Upper lobe of left lung (tissue), 4 donors: ENCODE measurements at regions not wholly inside any gene's neighbourhood (a gene's known extent, or its start where the extent isn't known, plus 50 kb on each side); places are given as distances from the start of the nearest gene placed in this dataset.
"Not testable (repeated sequence)": the region's sequence is repeated elsewhere in the genome, so short reads cannot be mapped to it uniquely, and the experiment has no call there.

ENCODE experiments used
- EP300 ChIP-seq, 4 donors: sonication (generic); formaldehyde crosslinking; IDR thresholded peaks; one replicate each; pipeline ENCODE4 v1.5.1; 2017; ENCODE audit warnings: antibody characterized with exemption in 4 of 4, control low read depth in 2 of 4
- POLR2A ChIP-seq, 4 donors: fragments of 450-650 bp; IDR thresholded peaks; one replicate each; pipeline ENCODE4 v1.5.1; 2016 to 2017; ENCODE audit warnings: antibody characterized with exemption in 4 of 4, mild to moderate bottlenecking in 2 of 4
- TF ChIP-seq, protein P1 (sequence below), 6 experiments: fragments of 450-650 bp in 4 of 6; fragments of 200-600 bp in 2 of 6; sonication (generic) in 2 of 6; IDR thresholded peaks; one replicate each; pipeline ENCODE4 v1.5.1; 2016 to 2019; ENCODE audit warnings: antibody characterized with exemption in 6 of 6

DNA sequence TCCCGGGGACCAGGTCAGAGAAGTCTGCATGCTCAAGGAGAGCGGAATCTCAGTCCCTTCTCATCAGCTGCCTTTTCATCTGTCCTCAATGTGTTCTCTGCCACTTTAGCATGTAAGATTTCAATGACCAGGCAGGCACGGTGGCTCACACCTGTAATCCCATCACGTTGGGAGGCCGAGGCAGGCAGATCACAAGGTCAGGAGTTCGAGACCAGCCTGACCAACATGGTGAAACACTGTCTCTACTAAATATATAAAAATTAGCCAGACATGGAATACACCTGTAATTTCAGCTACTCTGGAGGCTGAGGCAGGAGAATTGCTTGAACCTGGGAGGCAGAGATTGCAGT, 101.1 kb upstream of the CARD11 start:
- not testable (repeated sequence) for TF ChIP-seq POLR2A, EP300 (IDR thresholded peaks at IDR 0.05)
- TF ChIP-seq, protein P1, sequence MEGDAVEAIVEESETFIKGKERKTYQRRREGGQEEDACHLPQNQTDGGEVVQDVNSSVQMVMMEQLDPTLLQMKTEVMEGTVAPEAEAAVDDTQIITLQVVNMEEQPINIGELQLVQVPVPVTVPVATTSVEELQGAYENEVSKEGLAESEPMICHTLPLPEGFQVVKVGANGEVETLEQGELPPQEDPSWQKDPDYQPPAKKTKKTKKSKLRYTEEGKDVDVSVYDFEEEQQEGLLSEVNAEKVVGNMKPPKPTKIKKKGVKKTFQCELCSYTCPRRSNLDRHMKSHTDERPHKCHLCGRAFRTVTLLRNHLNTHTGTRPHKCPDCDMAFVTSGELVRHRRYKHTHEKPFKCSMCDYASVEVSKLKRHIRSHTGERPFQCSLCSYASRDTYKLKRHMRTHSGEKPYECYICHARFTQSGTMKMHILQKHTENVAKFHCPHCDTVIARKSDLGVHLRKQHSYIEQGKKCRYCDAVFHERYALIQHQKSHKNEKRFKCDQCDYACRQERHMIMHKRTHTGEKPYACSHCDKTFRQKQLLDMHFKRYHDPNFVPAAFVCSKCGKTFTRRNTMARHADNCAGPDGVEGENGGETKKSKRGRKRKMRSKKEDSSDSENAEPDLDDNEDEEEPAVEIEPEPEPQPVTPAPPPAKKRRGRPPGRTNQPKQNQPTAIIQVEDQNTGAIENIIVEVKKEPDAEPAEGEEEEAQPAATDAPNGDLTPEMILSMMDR (IDR thresholded peaks at IDR 0.05): not testable (repeated sequence)
